AG09309 (cell line): ENCODE measurements at regions not wholly inside any gene's neighbourhood (a gene's known extent, or its start where the extent isn't known, plus 50 kb on each side); places are given as distances from the start of the nearest gene placed in this dataset.

Experiments
- DNase-seq: peaks from one replicate; pipeline ENCODE4 v3.0.0-alpha.2; 2010; ENCODE audit warnings: low read depth
- H3K4me3 ChIP-seq: 2 replicates; pipeline ENCODE4 v1.5.1; 2011; ENCODE audit warnings: mild to moderate bottlenecking, low read depth, low read length, moderate library complexity; ENCODE audit not compliant: control insufficient read depth
- CTCF ChIP-seq: IDR thresholded peaks from 2 replicates; pipeline ENCODE4 v1.5.1; 2011; ENCODE audit warnings: mild to moderate bottlenecking, low read depth, low read length, inconsistent platforms; ENCODE audit not compliant: insufficient read depth, control insufficient read depth; ENCODE audit errors: missing control alignments

GRCh38 chr4:53674903-53675302 is 83.6 kb upstream of the LNX1 start:
- no peak for TF ChIP-seq CTCF
- DNase-seq = no peak
- no peak overlapping the region for H3K4me3 ChIP-seq

DNA sequence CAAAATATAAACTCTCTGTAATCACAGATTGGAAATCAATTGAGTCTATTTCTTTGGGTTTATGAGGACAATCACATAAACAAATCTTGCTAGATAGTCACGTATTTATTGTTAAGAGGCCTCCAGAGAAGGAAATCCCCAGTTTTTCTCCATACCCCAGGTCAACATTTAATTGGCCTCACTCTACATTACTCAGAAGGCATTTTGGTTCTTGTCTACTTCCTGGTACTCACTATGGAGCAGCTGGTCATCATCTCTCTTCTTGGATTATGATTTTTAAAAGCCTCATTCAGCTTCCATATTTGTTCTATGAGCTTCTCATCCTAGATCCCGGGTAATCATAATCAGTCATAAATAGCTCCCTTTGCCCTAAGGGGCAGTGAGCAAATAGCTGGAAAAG is 81.6 kb upstream of the LNX1 start:
- DNase-seq = no peak
- no peak overlapping the region for H3K4me3 ChIP-seq
- TF ChIP-seq CTCF = no peak

DNA sequence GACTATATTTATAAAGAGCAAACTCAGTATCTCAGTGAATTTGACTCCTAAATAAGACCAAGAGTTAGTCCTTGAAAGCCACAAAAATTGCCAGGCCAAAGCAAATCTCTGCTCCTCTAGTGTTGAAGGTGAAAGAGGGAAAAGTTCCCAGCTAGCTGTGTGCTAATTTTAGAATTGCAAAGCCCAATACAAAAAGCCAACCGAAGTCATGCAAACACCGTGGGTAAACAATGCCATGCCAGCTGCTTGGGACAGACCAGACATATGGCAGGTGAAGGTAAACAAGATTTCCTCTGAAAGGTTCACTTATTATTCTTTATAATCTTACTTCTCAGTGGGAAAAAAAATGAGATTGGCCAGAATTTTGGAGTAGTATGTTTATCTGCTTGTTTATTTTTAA is 80.5 kb upstream of the LNX1 start:
- TF ChIP-seq CTCF = no peak
- no peak for DNase-seq
- no peak overlapping the region for H3K4me3 ChIP-seq

DNA sequence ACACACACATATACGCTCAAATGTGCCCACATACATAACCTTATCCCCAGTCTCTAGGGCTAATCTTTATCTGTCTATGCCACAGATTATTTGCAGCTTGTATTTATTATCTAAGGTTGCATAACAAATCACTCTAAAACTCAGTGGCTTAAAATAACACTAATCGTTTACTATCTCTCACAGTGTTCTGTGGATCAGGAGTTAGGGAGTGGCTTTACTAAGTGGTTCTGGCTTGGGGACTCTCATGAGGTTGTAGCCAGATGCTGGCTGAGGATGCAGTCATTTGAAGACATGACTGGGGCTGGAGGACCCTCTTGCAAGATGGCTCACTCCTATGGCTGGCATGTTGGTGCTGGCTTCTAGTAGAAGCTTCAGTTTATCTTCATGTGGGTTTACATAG is 68.5 kb upstream of the LNX1 start:
- no peak overlapping the region for H3K4me3 ChIP-seq
- DNase-seq = no peak
- TF ChIP-seq CTCF = no peak

- no peak for DNase-seq
- no peak for TF ChIP-seq CTCF
- H3K4me3 ChIP-seq = no peak overlapping the region
Observed at GRCh38 chr4:53659112-53659511, 67.8 kb upstream of the LNX1 start.

- DNase-seq = no peak
- TF ChIP-seq CTCF = no peak
- H3K4me3 ChIP-seq = no peak overlapping the region
Observed at GRCh38 chr4:53658029-53658428, 66.7 kb upstream of the LNX1 start.

DNA sequence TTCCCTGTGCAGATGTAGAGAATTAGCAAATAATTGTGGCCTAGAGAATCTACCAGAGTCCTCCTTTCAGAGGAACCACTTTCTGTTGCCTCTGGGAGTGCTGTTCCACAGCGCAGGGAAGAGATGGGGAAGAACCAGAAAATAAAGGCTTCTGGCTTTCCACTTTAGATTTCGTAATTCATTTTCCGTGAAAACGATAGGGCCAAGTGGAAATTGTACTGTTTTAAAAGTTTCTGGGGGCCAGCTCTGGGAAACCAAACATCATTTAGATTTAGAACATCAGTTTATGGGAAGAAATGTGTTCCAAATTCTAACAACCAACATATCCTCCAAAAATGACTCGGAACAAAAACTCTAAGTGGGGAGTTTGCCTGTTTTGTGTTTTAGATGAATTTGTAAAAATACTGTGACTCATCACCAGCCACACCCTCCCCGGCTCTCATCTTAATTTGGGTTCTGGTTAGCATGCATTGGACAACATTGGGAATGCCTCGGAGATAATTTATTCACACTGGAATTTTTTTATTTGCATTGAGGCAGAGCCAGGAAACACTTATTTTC is 65.2 kb upstream of the LNX1 start:
- H3K4me3 ChIP-seq = no peak overlapping the region; the same call in 1 of the 2 replicates
- DNase-seq = peak; percentile 50
- TF ChIP-seq CTCF = peak; percentile 85
